ENCODE measurements at regions not wholly inside any gene's neighbourhood (a gene's known extent, or its start where the extent isn't known, plus 50 kb on each side); places are given as distances from the start of the nearest gene placed in this dataset.

DNA sequence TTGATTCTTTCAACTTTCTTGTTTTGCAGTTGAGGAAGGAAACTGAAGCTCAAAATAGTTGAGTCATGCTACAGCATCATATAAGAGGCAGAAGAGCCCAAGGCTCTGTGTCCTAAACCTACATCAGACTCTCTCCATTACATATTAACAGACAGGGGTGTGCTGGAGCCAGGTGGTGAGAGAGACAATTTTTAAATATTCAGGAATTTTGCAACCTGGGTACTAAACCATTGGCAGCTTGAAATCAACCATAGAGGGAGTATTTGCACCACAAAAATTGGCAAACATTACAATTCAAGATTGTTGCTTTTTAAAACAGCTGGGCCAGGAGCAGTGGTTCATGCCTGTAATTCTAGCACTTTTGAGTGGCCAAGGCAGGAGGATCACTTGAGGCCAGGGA, 65.8 kb upstream of the SOX4 start:
- no peaks in the 10 kb centered on the region for H3K4me1 ChIP-seq
- no peaks in the 10 kb centered on the region for H3K27me3 ChIP-seq
- no peak overlapping the region for H3K4me3 ChIP-seq
- no peak for DNase-seq (ENCODE audit: low spot score in 2 of 2)
- H3K9me3 ChIP-seq = no peaks in the 10 kb centered on the region
- H3K27ac ChIP-seq = no peak overlapping the region
- TF ChIP-seq POLR2A (IDR thresholded peaks at IDR 0.05) = no peak
- no peak for TF ChIP-seq EP300 (IDR thresholded peaks at IDR 0.05)
- no peaks in the 10 kb centered on the region for H3K36me3 ChIP-seq

GRCh38 chr6:21529431-21529830, 64.1 kb upstream of the SOX4 start:
- no peak for TF ChIP-seq POLR2A (IDR thresholded peaks at IDR 0.05)
- no peaks in the 10 kb centered on the region for H3K27me3 ChIP-seq
- DNase-seq (ENCODE audit: low spot score in 2 of 2) = no peak
- no peaks in the 10 kb centered on the region for H3K4me1 ChIP-seq
- H3K36me3 ChIP-seq = no peaks in the 10 kb centered on the region
- WGBS = 92% methylated on average over 5 of the region's 5 CpGs
- no peaks in the 10 kb centered on the region for H3K9me3 ChIP-seq
- no peak overlapping the region for H3K4me3 ChIP-seq
- no peak overlapping the region for H3K27ac ChIP-seq

- Histone ChIP-seq H3K9me3 (no peaks in the 10 kb centered on the region), H3K27ac (no peak overlapping the region), H3K36me3 (no peaks in the 10 kb centered on the region), H3K4me1 (no peaks in the 10 kb centered on the region), H3K27me3 (no peaks in the 10 kb centered on the region), H3K4me3 (no peak overlapping the region)
- DNase-seq (ENCODE audit: low spot score in 2 of 2) = no peak
- TF ChIP-seq POLR2AphosphoS5 (IDR thresholded peaks at IDR 0.05) = no peak
- TF ChIP-seq POLR2A (IDR thresholded peaks at IDR 0.05) = no peak
- no peak for TF ChIP-seq CTCF (IDR thresholded peaks at IDR 0.05)
- 76% methylated on average over 3 of the region's 3 CpGs for whole genome bisulfite sequencing
These were observed 62.2 kb upstream of the SOX4 start for GRCh38 chr6:21531393-21531792.

- H3K36me3 ChIP-seq = no peaks in the 10 kb centered on the region
- H3K27ac ChIP-seq = no peak overlapping the region
- 58% methylated on average over 1 of the region's 1 CpG for WGBS
- H3K9me3 ChIP-seq = no peaks in the 10 kb centered on the region
- no peak overlapping the region for H3K4me3 ChIP-seq
- H3K4me1 ChIP-seq = no peaks in the 10 kb centered on the region
- TF ChIP-seq POLR2AphosphoS5 (IDR thresholded peaks at IDR 0.05) (no peak), POLR2A (IDR thresholded peaks at IDR 0.05) (no peak), EP300 (IDR thresholded peaks at IDR 0.05) (no peak), CTCF (IDR thresholded peaks at IDR 0.05) (no peak)
- H3K27me3 ChIP-seq = no peaks in the 10 kb centered on the region
- no peak for DNase-seq (ENCODE audit: low spot score in 2 of 2)
These were observed 59.9 kb upstream of the SOX4 start for GRCh38 chr6:21533678-21534077.

DNA sequence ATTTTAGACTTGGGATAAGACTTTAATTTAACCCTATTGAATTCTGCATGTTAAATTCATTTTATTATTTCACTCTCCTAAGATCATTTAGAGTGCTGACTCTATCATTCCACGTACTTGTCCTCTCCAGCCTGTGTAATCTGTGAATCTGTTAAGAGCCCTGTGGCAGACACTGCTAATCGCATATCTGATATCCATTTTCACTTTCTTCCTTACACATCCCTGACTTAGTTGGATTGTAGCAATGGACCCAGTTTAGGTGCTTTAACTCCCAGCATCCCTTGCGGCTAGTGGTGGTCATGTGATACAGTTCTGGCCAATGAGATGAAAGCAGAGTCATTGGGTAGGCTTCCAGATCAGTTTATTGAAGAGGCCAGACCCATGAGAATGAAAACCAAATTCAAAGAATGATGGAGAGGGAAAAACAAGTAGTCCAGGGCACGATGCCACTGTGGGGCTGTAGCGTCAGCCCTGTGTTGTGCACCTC, 57.2 kb upstream of the SOX4 start:
- Histone ChIP-seq H3K27me3 (no peaks in the 10 kb centered on the region), H3K4me3 (no peak overlapping the region), H3K4me1 (no peaks in the 10 kb centered on the region), H3K27ac (no peak overlapping the region), H3K9me3 (no peaks in the 10 kb centered on the region), H3K36me3 (no peaks in the 10 kb centered on the region)
- 90% methylated on average over 5 of the region's 5 CpGs for WGBS
- no peak for TF ChIP-seq POLR2AphosphoS5 (IDR thresholded peaks at IDR 0.05)
- no peak for TF ChIP-seq CTCF (IDR thresholded peaks at IDR 0.05)
- no peak for TF ChIP-seq EP300 (IDR thresholded peaks at IDR 0.05)
- TF ChIP-seq POLR2A (IDR thresholded peaks at IDR 0.05) = no peak
- DNase-seq (ENCODE audit: low spot score in 2 of 2) = no peak

GRCh38 chr6:21537637-21538036, 55.9 kb upstream of the SOX4 start:
- no peak for DNase-seq (ENCODE audit: low spot score in 2 of 2)
- H3K9me3 ChIP-seq = no peaks in the 10 kb centered on the region
- H3K36me3 ChIP-seq = no peaks in the 10 kb centered on the region
- TF ChIP-seq POLR2A (IDR thresholded peaks at IDR 0.05) = no peak
- TF ChIP-seq CTCF (IDR thresholded peaks at IDR 0.05) = no peak
- no peak for TF ChIP-seq EP300 (IDR thresholded peaks at IDR 0.05)
- no peaks in the 10 kb centered on the region for H3K27me3 ChIP-seq
- no peaks in the 10 kb centered on the region for H3K4me1 ChIP-seq
- 79% methylated on average over 2 of the region's 2 CpGs for WGBS
- H3K27ac ChIP-seq = no peak overlapping the region
- no peak overlapping the region for H3K4me3 ChIP-seq
